ENCODE measurements at regions not wholly inside any gene's neighbourhood (a gene's known extent, or its start where the extent isn't known, plus 50 kb on each side); places are given as distances from the start of the nearest gene placed in this dataset.
A peak's percentile ranks its signal among the peaks of the same experiment; 100 is the strongest.

- Histone ChIP-seq H3K4me3 (ENCODE audit: insufficient read depth, low read depth, low read length) (no peak overlapping the region), H2AK9ac (replicated peaks; ENCODE audit: low read depth, low read length, poor library complexity) (no peak overlapping the region), H3K27me3 (ENCODE audit: control insufficient read depth, insufficient read depth, low read length) (no peaks in the 10 kb centered on the region), H3K9ac (ENCODE audit: low read depth, low read length) (no peak overlapping the region; the same call in 1 of the 2 replicates), H3K9me3 (ENCODE audit: control insufficient read depth, insufficient read depth, low read length) (no peaks in the 10 kb centered on the region), H3K4me2 (ENCODE audit: low read depth, low read length) (no peak overlapping the region), H3K4me1 (ENCODE audit: control insufficient read depth, insufficient read depth, low read length) (peaks cover 10% of the 10 kb centered on the region), H3K56ac (ENCODE audit: extremely low read depth, insufficient read depth, low read length) (peak overlapping the region; percentile 83; the same call in 1 of the 2 replicates), H3K27ac (ENCODE audit: insufficient read depth, low read length) (peak overlapping the region; percentile 88), H4K8ac (ENCODE audit: low read depth in 2 of 2, low read length in 2 of 2) (peak overlapping the region; percentile 44 to 89), H2BK120ac (ENCODE audit: low read depth, low read length) (peak overlapping the region; percentile 91), H2BK20ac (ENCODE audit: low read depth, low read length) (peak overlapping the region; percentile 93), H3K4ac (ENCODE audit: low read depth, low read length) (peak overlapping the region; percentile 93), H4K20me1 (ENCODE audit: insufficient read depth, low read length) (no peaks in the 10 kb centered on the region), H2BK5ac (ENCODE audit: low read depth, low read length, poor library complexity, severe bottlenecking) (peak overlapping the region; percentile 89), H3K36me3 (ENCODE audit: control insufficient read depth, insufficient read depth, low read length) (no peaks in the 10 kb centered on the region), H3K79me1 (ENCODE audit: low read depth in 1 of 2, low read length in 2 of 2) (no peaks in the 10 kb centered on the region), H4K5ac (ENCODE audit: low read depth, low read length) (peak overlapping the region; percentile 91), H2AFZ (replicated peaks; ENCODE audit: low read length, poor library complexity) (peak overlapping the region; percentile 18), H2AK5ac (ENCODE audit: low read depth, low read length) (peak overlapping the region; percentile 82), H3K18ac (ENCODE audit: low read depth, low read length) (peak overlapping the region; percentile 88), H2BK15ac (ENCODE audit: low read depth, low read length) (peak overlapping the region; percentile 65; the same call in 2 of the 3 replicates), H3K9me1 (ENCODE audit: insufficient read depth, low read length) (no peaks in the 10 kb centered on the region), H3K23ac (ENCODE audit: low read depth, low read length) (peak overlapping the region; percentile 76), H4K91ac (ENCODE audit: insufficient read depth, low read depth, low read length) (peak overlapping the region; percentile 98), H3K14ac (replicated peaks; ENCODE audit: low read depth, low read length) (peak overlapping the region; percentile 70)
- CTCF ChIA-PET = interaction anchor here (1.5 to 2.2 kb wide), 2 partner anchors 221 to 223 kb away, joined by 6 to 7 read pairs; no protein-coding TSS in a partner anchor
- TF ChIP-seq MAFK (IDR thresholded peaks at IDR 0.05; ENCODE audit: low read depth, low read length) (no peak), RAD21 (IDR thresholded peaks at IDR 0.05; ENCODE audit: low read length) (no peak), CHD1 (IDR thresholded peaks at IDR 0.05; ENCODE audit: low read depth, low read length) (no peak), POLR2A (IDR thresholded peaks at IDR 0.05; ENCODE audit: low read depth, low read length) (no peak), RCOR1 (IDR thresholded peaks at IDR 0.05; ENCODE audit: insufficient replicate concordance, low read length) (no peak), USF2 (IDR thresholded peaks at IDR 0.05; ENCODE audit: low read depth, low read length) (no peak), RFX5 (IDR thresholded peaks at IDR 0.05; ENCODE audit: low read depth, low read length) (no peak), CEBPB (IDR thresholded peaks at IDR 0.05; ENCODE audit: low read depth, low read length) (no peak), FOS (IDR thresholded peaks at IDR 0.05; ENCODE audit: low read depth, low read length) (no peak), ELK1 (IDR thresholded peaks at IDR 0.05; ENCODE audit: borderline replicate concordance, low read depth, low read length) (no peak), NFE2L2 (IDR thresholded peaks at IDR 0.05; ENCODE audit: low read depth, low read length) (no peak), MXI1 (IDR thresholded peaks at IDR 0.05; ENCODE audit: borderline replicate concordance, low read depth, low read length) (no peak), CTCF (conservative IDR thresholded peaks at IDR 0.05; ENCODE audit: low read depth, low read length) (no peak), BHLHE40 (IDR thresholded peaks at IDR 0.05; ENCODE audit: low read depth, low read length) (no peak), SMC3 (IDR thresholded peaks at IDR 0.05; ENCODE audit: low read depth, low read length) (no peak), MAZ (IDR thresholded peaks at IDR 0.05; ENCODE audit: borderline replicate concordance, low read depth, low read length) (no peak)
- BruUV-seq (replicated peaks) = no TSS peak
- ATAC-seq (ENCODE audit: low read depth) = peak; percentile 39
- in situ Hi-C loops (cut with MboI; ENCODE audit: low sequenced_read_pairs) (no loop called here), dilution Hi-C loops (cut with HindIII; ENCODE audit: low sequenced_read_pairs, unreplicated experiment) (no loop called here), intact Hi-C loops (cut with micrococcal nuclease) (no loop called here)
- WGBS, 2 experiments (ENCODE audit: extremely low coverage in 2 of 2, insufficient read length in 1 of 2) = no CpG with 5 or more reads among the region's 6 CpGs
- peak; percentile 27 for DNase-seq
- POLR2A ChIA-PET (ENCODE audit: unreplicated experiment) = interaction anchor here (1.0 to 1.2 kb wide), 3 partner anchors 10 to 230 kb away, joined by 3 to 4 read pairs (median 3); no protein-coding TSS in a partner anchor
Measured at GRCh38 chr2:21642647-21643046, 518.9 kb downstream of the TDRD15 start.

Measured in IMR-90 (cell line).